NCI-H748 (cell line): ENCODE measurements at regions not wholly inside any gene's neighbourhood (a gene's known extent, or its start where the extent isn't known, plus 50 kb on each side); places are given as distances from the start of the nearest gene placed in this dataset.
A peak's percentile ranks its signal among the peaks of the same experiment; 100 is the strongest.

ENCODE experiments used
- DNase-seq: peaks from one replicate; lab custom pipeline; 2025; ENCODE audit not compliant: unreplicated experiment; lab: John Stamatoyannopoulos, UW

GRCh38 chr1:75074831-75075395 is 59.3 kb upstream of the LHX8 start:
- DNase-seq, result peak; percentile 77

DNA sequence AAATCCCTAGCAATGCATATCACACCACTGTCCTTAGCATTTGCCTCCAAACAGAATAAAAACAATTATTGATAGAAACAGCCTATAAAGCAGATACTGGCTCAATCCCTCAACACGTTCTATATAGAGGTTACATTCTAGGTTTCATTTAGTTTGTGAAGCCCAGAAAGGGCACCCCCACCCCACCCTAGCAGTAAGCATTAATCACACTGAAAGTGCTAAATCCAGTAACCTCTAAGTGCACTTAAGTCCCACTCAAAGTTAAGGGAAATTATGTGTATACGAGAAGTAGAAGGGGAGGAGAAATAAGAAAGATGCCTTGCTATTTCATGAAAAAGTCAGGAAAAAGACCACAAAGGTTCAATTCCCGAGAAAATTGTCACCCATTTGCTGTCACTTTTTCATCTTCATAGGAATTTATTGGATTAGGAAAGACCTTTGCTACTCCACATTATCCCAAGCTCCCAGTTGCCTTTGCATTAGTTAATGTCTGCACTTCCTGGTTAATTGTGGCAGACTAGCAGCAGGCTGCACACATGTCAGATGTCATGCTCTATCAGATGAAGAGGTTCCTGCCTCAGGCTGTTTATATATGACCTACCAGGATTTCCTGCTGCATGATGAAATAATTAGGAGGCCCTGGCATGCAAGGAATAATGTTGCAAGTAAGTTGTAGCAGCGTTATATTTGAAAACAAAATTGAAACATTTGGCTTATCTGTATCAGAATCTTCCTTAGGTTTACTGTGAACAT is 54.5 kb upstream of the LHX8 start:
- peak; percentile 75 for DNase-seq

- no peak for DNase-seq
Observed at GRCh38 chr1:75083223-75083622, 51.0 kb upstream of the LHX8 start.

- no peak for DNase-seq
Observed at GRCh38 chr1:75083848-75084514, 50.2 kb upstream of the LHX8 start.
